Glomerular endothelial cell (primary cell): ENCODE measurements at regions not wholly inside any gene's neighbourhood (a gene's known extent, or its start where the extent isn't known, plus 50 kb on each side); places are given as distances from the start of the nearest gene placed in this dataset.
"Not testable (repeated sequence)": the region's sequence is repeated elsewhere in the genome, so short reads cannot be mapped to it uniquely, and the experiment has no call there.

ENCODE experiments used
- DNase-seq: peaks from one replicate; pipeline ENCODE4 v3.0.0-alpha.2; 2011; ENCODE audit warnings: low read depth, low spot score; ENCODE audit errors: extremely low read depth

- DNase-seq = no peak
Observed at GRCh38 chr18:54433368-54433767, 75.7 kb downstream of the C18orf54 start.

GRCh38 chr18:54433857-54434256 lies 76.2 kb downstream of the C18orf54 start:
- DNase-seq = no peak

- no peak for DNase-seq
Observed at GRCh38 chr18:54434453-54434852, 76.7 kb downstream of the C18orf54 start.

- no peak for DNase-seq
Observed at GRCh38 chr18:54436501-54436900, 78.8 kb downstream of the C18orf54 start.

- DNase-seq = no peak
Observed at GRCh38 chr18:54440292-54440691, 82.6 kb downstream of the C18orf54 start.

- peak; percentile 22 for DNase-seq
Observed at GRCh38 chr18:54444319-54444914, 86.7 kb downstream of the C18orf54 start.

GRCh38 chr18:54453996-54454395 lies 96.3 kb downstream of the C18orf54 start:
- no peak for DNase-seq

- DNase-seq = no peak
Observed at GRCh38 chr18:54465502-54465901, 107.8 kb downstream of the C18orf54 start.

GRCh38 chr18:54466248-54467005 lies 108.7 kb downstream of the C18orf54 start:
- no peak for DNase-seq

- no peak for DNase-seq
Observed at GRCh38 chr18:54479365-54479764, 111.7 kb upstream of the DYNAP start.

GRCh38 chr18:54480616-54481015 lies 110.4 kb upstream of the DYNAP start:
- no peak for DNase-seq

GRCh38 chr18:54502451-54502850 lies 88.6 kb upstream of the DYNAP start:
- DNase-seq = not testable (repeated sequence)

- no peak for DNase-seq
Observed at GRCh38 chr18:54503131-54503894, 87.7 kb upstream of the DYNAP start.

- DNase-seq = no peak
Observed at GRCh38 chr18:54506516-54507261, 84.4 kb upstream of the DYNAP start.

GRCh38 chr18:54509793-54510192 lies 81.3 kb upstream of the DYNAP start:
- no peak for DNase-seq

- DNase-seq = no peak
Observed at GRCh38 chr18:54515149-54515548, 75.9 kb upstream of the DYNAP start.

GRCh38 chr18:54517521-54517920 lies 73.5 kb upstream of the DYNAP start:
- DNase-seq = no peak

- DNase-seq = no peak
Observed at GRCh38 chr18:54521846-54522245, 69.2 kb upstream of the DYNAP start.

- DNase-seq = no peak
Observed at GRCh38 chr18:54528942-54529376, 62.1 kb upstream of the DYNAP start.

GRCh38 chr18:54529444-54529843 lies 61.6 kb upstream of the DYNAP start:
- DNase-seq = no peak

GRCh38 chr18:54530285-54530684 lies 60.8 kb upstream of the DYNAP start:
- no peak for DNase-seq
